ENCODE measurements at regions not wholly inside any gene's neighbourhood (a gene's known extent, or its start where the extent isn't known, plus 50 kb on each side); places are given as distances from the start of the nearest gene placed in this dataset.

GRCh38 chr5:38032149-38032548 is 192.3 kb upstream of the GDNF start:
- ATAC-seq = no peak
- DNase-seq (ENCODE audit: low spot score) = no peak

GRCh38 chr5:38031304-38031703 is 191.5 kb upstream of the GDNF start:
- no peak for DNase-seq (ENCODE audit: low spot score)

DNA sequence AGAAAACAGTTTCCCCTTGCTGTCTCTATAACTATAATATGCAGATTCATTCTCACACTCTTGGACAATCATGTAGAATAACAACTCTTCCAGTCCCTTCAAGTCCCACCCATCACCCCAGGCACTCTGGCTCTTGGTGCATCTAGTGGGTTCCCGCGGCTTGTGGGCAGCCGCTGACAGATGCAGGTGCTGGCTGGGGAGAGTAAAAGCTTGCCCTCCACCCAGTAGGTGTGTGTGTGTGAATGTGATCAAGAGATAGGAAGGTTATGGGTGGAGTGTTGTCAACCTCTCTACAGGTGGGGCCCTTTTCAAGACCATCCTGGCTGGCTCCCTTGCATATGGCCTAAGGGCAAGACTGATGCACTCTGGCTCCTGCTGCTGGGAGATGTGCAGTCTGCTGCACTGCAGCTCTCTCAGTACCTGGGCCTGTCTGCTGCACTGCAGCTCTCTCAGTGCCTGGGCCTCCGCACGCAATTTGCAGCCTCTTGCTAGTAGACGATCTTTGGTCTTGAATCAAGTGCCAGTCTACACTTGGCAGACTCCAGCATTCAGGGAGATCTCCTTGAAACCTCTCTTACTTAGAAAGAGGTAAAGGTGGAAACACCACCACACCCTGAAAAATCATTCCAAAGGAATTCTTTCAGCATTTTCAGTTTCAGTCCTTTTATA is 189.7 kb upstream of the GDNF start:
- ATAC-seq (no peak), DNase-seq (ENCODE audit: low spot score) (no peak)

More at GRCh38 chr5:38031304-38031703, 191.5 kb upstream of the GDNF start:
- ATAC-seq = no peak

- ATAC-seq (no peak), DNase-seq (ENCODE audit: low spot score) (no peak)
These were observed 184.0 kb upstream of the GDNF start for GRCh38 chr5:38023799-38024198.

DNA sequence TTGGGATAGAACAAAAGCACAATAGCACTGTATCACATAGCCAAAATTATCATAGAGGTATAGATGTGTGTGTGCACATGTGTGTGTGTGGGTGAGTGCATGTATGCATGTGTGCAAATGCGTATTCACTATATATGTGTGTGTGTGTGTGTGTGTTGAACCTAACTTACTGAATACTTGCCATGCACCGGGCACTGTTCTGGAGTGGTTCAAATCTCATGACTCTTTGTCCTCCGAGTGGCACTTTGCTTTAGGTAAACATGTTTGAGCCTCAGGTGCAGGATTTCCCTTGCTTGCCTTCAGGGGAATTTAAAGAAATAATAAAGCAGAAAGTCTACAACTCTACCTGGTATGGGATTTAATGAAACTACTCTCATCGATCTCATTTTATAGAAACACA is 183.5 kb upstream of the GDNF start:
- no peak for DNase-seq (ENCODE audit: low spot score)
- no peak for ATAC-seq

- no peak for ATAC-seq
- DNase-seq (ENCODE audit: low spot score) = no peak
These were observed 182.8 kb upstream of the GDNF start for GRCh38 chr5:38022631-38023030.

GRCh38 chr5:38018016-38018415 is 178.2 kb upstream of the GDNF start:
- no peak for DNase-seq (ENCODE audit: low spot score)
- no peak for ATAC-seq

DNA sequence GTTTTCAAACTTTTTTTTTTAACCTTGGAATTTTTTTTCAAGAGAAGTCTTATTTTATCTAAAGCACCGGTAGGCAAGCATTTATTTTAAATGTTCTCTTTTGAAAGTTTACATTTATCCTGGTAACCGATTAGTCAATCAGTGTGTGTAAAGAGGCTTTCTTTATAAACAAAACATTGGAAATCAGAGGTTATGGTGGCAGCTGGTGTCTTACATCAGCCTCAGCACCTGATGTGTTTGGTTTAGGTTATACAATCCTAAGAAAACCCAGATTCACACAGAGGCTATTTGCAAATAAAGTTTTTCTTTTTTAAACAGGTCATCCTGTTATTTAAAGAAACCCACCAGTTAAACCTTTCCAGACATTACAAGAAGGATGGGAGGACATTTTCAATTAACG is 173.3 kb upstream of the GDNF start:
- no peak for DNase-seq (ENCODE audit: low spot score)
- no peak for ATAC-seq

GRCh38 chr5:38011668-38012188 is 171.9 kb upstream of the GDNF start:
- DNase-seq (ENCODE audit: low spot score) = no peak
- no peak for ATAC-seq

DNA sequence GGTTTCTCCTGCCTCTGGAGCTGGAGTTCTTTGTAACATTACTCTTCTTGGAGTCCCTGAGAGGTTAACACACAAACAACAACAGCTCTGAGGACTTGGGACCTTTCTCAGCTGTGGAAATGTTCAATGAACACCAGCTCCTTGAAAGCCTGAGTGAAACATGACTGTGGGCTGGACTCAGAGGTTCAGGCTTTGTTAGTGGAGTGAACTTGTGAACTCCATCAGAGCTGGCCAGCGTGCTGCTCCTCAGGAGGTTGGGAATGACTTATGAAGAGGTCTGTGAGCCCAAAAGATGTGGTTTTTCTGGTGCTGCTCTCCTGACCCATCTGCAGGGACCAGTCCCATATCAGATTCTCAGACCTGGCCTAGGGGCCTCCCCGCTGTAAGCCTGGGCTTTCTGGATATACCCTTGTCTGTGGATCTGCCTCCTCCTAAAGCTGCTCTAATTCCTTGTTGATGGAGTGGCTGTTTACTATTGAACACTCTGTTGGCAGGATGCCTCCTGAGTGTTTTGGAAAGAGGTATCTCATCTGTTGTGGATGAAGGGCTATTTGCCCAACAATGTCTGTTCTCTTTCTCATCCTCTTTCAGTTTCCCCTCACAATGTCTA is 170.0 kb upstream of the GDNF start:
- DNase-seq (ENCODE audit: low spot score) = no peak
- ATAC-seq = no peak

GRCh38 chr5:38008198-38008597 is 168.4 kb upstream of the GDNF start:
- ATAC-seq = no peak
- no peak for DNase-seq (ENCODE audit: low spot score)

DNA sequence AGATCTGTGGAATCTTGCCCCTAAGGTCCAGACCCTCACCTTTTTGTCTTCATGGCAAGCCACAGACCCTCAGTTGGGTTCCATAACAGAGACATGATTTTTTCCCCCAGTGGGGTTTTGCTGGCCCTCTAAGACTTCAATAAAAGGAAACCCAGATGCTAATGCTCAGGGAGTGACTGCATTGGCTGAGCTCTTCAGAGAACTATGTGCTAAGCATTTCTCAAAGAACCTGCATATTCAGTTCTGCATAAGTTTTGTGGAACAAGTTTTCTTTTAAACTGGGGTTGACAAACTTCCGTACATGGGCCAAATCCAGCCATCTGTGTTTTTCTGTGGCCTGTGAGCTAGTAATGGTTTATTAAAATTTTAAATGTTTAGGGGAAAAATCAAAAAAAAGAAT is 159.8 kb upstream of the GDNF start:
- no peak for DNase-seq (ENCODE audit: low spot score)
- no peak for ATAC-seq

DNA sequence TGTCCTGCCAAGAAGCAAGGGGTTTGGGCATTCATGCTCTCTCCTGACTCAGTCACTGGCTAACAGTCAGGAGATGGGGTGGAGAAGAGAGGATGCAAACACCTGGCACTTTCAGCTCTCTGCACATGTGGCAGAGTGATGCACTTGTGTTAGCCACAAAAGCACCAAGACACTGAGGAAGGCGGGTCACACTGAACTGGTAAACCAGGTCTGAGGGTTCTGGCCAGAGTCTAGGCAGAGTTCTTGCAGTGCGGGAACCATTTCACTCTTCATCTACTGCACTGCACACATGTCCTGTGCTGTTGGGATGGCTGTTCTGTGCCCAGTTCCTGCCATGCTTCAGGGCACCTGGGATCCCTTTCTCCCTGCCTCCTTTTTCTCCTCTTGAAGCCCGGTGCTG is 157.1 kb upstream of the GDNF start:
- DNase-seq (ENCODE audit: low spot score) (no peak), ATAC-seq (no peak)

DNA sequence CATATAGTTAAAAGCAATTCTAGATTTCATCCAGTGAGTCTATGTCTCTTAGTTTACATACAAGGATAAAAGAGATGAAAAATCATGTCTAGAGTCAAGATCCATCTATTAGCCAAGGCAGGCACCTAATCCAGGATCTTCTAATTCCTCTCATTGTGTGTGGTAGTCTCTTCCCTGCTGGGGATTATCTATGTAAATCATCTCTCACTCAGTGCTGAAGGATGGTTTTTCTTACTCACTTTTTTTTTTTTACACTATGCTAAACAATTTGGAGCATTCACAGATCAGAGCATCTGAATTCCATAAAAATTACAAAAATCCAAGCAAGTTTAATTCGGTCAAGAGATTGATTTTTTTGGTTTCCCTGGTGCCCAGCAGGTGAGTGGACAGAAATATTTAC is 154.9 kb upstream of the GDNF start:
- ATAC-seq (no peak), DNase-seq (ENCODE audit: low spot score) (no peak)

DNA sequence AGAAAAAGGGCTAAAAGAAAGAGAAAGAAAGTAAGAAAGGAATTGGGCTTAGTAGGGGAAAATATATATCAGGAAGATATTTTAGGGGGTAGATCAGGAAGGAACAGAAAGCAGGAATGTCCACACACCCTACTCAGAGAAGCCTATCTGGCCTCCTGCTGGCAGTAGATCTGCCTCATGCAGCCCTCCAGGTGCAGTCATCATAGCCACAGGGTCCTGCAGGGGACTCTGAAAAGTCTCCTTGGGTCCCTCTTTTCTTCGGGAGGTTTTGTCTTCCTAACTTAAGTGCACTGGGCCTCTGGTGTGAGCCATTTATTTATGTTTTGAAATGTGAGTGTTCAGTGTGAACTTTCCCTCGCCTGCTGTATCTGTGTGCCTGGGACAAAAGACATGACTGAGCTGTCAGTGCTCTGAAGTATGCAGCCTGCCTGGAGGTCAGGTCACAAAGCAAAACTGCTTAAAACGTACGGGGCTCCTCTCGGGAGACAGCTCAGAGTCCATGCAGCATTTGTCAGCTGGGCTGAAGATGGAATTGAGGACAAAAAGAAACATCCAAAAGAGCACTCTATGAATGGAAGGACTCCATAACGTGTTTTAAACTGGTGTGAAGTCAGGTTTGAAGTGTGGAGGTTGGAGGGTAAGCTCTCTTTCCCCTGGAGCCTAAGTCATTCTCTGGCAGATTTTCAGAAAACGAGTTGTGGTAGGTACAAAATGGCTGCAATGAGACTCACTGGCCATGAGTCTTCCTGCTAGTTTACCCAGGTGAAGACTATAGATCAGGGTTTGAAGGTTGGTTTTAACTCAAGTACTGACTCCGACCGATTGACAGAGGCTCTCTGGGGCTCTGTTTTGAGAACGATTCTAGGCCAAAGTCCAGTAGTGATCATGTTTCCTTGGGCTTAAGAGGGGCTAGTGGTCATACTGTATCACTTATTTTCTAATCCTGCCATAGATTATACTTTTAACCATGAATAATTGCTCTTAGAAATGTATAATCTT is 151.8 kb upstream of the GDNF start:
- ATAC-seq (no peak), DNase-seq (ENCODE audit: low spot score) (no peak)

- DNase-seq (ENCODE audit: low spot score) (no peak), ATAC-seq (no peak)
These were observed 150.0 kb upstream of the GDNF start for GRCh38 chr5:37989884-37990283.

DNA sequence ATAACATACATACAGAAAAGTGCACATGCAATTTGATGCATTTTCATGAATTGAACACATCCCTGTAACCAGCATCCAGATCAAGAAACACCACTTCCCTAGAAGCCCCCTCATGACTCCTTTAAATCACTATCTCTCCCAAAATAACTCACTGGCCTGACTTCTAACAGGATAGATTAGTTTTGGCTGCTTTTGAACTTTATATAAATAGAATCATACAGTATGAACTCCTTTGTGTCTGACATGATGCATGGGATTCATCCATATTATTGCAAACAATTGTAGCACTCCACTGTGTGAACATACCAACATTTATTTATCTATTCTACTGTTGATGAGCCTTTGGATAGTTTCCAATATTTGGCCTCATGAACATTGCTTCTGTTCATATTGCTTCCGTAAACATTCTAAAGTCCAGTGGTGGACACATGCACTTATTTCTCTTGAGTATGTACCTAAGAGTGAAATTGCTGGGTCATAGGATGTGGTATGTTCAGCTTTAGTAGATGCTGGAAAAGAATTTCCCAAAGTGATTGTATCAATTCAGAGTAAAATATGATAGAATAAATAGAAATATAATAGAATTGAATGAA is 148.7 kb upstream of the GDNF start:
- DNase-seq (ENCODE audit: low spot score) (no peak), ATAC-seq (no peak)

GRCh38 chr5:37984300-37984699 is 144.5 kb upstream of the GDNF start:
- ATAC-seq = no peak
- DNase-seq (ENCODE audit: low spot score) = no peak

- ATAC-seq (no peak), DNase-seq (ENCODE audit: low spot score) (no peak)
These were observed 143.6 kb upstream of the GDNF start for GRCh38 chr5:37983463-37983862.

DNA sequence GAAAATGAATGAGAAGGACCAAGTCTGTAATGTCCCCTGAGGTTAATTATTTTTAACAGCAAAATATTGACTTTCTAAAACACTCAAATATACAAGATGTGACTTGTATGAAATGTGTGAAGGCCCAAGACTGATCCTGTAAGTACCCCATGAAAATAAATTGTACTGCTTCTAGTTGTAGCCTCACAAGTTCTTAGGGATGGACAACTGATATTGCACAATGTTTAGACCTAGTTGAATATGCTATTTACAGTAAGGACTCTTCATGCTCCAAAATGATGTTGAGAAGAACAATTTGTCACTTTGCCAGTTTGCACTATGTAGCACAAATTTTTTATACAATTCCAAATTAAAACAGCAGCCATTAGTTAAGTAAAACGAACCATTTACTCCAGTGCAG is 139.7 kb upstream of the GDNF start:
- DNase-seq (ENCODE audit: low spot score) = no peak
- no peak for ATAC-seq

DNA sequence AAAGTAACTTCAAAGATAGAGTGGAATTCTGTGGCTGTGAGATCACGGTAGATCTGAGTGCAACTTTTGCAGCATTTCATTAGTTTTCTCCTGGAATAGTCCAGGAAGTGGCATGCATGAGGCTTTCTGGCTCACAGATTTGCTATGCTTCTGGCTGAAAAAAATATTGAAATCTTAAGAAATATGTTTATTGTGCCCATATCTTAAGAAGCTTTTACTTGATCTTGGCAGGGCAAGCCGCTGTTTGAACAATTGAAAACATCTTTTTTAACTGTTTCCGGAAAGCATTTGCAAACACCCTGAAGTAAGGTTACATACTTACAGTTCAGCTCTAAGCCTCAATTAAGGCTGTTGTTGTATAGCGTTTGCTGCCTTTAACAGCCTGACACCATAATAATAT is 135.7 kb upstream of the GDNF start:
- no peak for DNase-seq (ENCODE audit: low spot score)
- ATAC-seq = no peak
